ENCODE measurements at regions not wholly inside any gene's neighbourhood (a gene's known extent, or its start where the extent isn't known, plus 50 kb on each side); places are given as distances from the start of the nearest gene placed in this dataset.

DNA sequence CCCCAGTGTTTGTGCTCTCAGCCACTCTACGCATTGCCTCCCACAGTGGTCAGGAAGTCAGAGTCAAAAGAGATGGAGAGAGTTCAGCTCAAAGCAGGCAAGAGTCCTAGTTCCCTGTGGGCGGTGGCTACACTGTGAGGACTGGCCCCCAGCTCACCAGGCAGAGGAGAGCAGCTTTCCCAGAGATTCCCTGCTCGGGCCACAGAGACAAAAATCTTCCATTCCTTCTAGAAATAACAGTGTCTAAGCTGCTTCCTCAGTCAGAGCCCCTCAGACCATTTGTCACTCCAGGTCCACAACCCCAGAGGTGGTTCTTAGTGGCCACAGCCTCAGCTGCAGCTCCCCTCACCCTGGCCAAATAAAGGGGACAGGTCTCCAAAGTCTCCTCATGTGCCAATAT lies 263.0 kb upstream of the RPL38 start:
- TF ChIP-seq, protein P1, sequence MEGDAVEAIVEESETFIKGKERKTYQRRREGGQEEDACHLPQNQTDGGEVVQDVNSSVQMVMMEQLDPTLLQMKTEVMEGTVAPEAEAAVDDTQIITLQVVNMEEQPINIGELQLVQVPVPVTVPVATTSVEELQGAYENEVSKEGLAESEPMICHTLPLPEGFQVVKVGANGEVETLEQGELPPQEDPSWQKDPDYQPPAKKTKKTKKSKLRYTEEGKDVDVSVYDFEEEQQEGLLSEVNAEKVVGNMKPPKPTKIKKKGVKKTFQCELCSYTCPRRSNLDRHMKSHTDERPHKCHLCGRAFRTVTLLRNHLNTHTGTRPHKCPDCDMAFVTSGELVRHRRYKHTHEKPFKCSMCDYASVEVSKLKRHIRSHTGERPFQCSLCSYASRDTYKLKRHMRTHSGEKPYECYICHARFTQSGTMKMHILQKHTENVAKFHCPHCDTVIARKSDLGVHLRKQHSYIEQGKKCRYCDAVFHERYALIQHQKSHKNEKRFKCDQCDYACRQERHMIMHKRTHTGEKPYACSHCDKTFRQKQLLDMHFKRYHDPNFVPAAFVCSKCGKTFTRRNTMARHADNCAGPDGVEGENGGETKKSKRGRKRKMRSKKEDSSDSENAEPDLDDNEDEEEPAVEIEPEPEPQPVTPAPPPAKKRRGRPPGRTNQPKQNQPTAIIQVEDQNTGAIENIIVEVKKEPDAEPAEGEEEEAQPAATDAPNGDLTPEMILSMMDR (IDR thresholded peaks at IDR 0.05), result no peak
- TF ChIP-seq EZH2 (IDR thresholded peaks at IDR 0.05) (no peak), EZH2phosphoT487 (IDR thresholded peaks at IDR 0.05) (no peak)

Data from neural progenitor cell (in vitro differentiated cells).